MG63 (cell line): ENCODE measurements at regions not wholly inside any gene's neighbourhood (a gene's known extent, or its start where the extent isn't known, plus 50 kb on each side); places are given as distances from the start of the nearest gene placed in this dataset.

ENCODE experiments used
- DNase-seq: peaks from one replicate; pipeline ENCODE4 v3.0.0-alpha.2; 2020
- H3K27me3 ChIP-seq: fragments of 250-450 bp; sonication (Bioruptor Pico); 2 replicates; pipeline ENCODE4 v1.5.1; 2020; ENCODE audit warnings: mild to moderate bottlenecking, moderate library complexity
- H3K36me3 ChIP-seq: fragments of 250-450 bp; sonication (Bioruptor Pico); 2 replicates; pipeline ENCODE4 v1.5.1; 2020; ENCODE audit warnings: mild to moderate bottlenecking, moderate library complexity
- H3K4me3 ChIP-seq: fragments of 250-450 bp; sonication (Bioruptor Pico); 2 replicates; pipeline ENCODE4 v1.5.1; 2020; ENCODE audit warnings: mild to moderate bottlenecking, moderate library complexity
- H3K9me3 ChIP-seq: fragments of 250-450 bp; sonication (Bioruptor Pico); 2 replicates; pipeline ENCODE4 v1.5.1; 2020; ENCODE audit warnings: mild to moderate bottlenecking, moderate library complexity

DNA sequence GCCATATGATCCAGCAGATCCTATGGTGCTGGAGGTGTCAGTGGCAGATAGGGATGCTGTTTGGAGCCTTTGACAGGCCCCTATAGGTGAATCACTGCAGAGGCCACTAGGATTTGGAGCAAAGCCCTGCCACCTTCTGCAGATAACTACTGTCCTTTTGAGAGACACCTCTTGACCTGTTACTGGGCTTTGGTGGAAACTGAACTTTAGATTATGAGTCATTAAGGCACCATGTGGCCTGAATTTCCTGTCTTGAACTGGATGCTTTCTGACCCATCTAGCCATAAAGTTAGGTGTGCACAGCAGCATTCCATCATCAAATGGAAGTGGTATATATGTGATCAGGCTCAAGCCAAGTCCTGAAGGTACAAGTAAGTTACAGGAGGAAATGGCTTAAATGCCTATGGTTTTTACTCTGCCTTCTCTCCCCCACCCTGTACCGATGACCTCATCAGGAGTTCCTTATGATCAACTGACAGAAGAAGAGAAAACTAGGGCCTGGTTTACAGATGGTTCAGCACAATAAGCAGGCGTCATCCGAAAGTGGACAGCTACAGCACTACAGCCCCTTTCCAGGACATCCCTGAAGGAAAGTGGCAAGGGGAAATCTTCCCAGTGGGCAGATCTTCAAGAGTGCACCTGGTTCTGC, 565.6 kb upstream of the AGTR1 start:
- DNase-seq = no peak
- H3K9me3 ChIP-seq = no peaks in the 10 kb centered on the region
- no peaks in the 10 kb centered on the region for H3K27me3 ChIP-seq
- no peak overlapping the region for H3K4me3 ChIP-seq
- no peaks in the 10 kb centered on the region for H3K36me3 ChIP-seq

DNA sequence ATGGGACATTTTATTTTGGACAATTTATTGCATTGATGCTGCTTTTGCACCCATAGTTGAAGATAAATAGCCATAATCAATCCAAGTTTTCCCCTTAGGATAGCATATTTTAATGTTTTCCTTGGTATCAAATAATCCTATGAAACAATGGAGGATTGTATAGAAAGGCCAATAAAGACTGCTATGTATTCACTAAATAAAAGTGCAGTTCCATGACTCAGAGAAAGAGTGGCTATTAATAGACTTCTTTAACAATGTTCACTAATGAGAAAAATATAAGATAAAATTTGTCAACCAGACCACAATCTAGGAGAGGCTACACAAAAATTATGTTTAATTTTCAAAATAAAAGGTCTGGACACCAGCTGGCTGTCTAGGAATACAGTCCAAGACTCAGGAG, 560.9 kb upstream of the AGTR1 start:
- no peak for DNase-seq
- H3K4me3 ChIP-seq = no peak overlapping the region

GRCh38 chr3:148146241-148146640, 551.5 kb upstream of the AGTR1 start:
- H3K27me3 ChIP-seq = no peaks in the 10 kb centered on the region
- no peak overlapping the region for H3K4me3 ChIP-seq
- H3K9me3 ChIP-seq = peaks cover 2% of the 10 kb centered on the region; the same call in 1 of the 2 replicates
- DNase-seq = no peak
- no peaks in the 10 kb centered on the region for H3K36me3 ChIP-seq

More for the DNA sequence above, 560.9 kb upstream of the AGTR1 start:
- H3K9me3 ChIP-seq = no peaks in the 10 kb centered on the region
- H3K36me3 ChIP-seq = no peaks in the 10 kb centered on the region
- no peaks in the 10 kb centered on the region for H3K27me3 ChIP-seq

DNA sequence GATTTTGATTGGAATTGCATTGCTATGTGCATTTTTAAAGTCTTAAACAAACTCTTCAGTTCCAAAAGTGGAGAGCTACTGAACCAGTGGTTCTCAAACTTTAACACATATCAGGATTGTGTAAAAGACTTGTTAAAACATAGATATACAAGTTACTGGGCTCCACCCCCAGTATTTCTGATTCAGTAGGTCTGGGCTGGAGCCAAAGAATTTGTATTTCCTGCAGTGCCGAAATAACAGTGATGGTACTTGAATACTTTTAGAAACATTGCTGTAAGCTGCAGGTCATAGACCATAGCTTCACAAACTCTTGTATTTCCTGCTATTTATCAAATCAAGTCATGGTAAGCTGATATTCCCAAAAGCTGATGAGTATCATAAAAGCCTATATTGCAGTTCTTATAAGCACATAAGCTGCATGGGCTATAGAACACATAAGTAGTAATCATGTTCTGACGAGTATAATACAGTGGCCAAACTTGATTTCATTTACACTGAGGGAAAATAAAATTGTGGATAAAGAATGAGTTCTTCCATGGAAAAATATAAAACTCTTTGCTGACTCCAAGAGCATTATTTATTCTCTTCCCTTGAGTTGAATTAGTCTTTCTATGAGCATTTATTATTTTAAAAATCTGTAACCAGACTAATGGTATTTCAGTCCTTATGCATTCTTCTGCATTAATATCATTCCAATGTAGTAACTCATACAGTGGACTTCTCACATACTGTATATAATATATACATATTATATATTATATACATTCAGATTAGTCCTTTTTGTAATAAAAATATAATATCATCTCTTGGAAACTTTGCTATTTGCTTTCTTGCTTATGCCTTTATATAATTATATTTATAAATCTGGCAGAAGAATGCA, 550.5 kb upstream of the AGTR1 start:
- Histone ChIP-seq H3K36me3 (no peaks in the 10 kb centered on the region), H3K27me3 (no peaks in the 10 kb centered on the region), H3K4me3 (no peak overlapping the region), H3K9me3 (peaks cover 2% of the 10 kb centered on the region; the same call in 1 of the 2 replicates)
- peak; percentile 45 for DNase-seq

DNA sequence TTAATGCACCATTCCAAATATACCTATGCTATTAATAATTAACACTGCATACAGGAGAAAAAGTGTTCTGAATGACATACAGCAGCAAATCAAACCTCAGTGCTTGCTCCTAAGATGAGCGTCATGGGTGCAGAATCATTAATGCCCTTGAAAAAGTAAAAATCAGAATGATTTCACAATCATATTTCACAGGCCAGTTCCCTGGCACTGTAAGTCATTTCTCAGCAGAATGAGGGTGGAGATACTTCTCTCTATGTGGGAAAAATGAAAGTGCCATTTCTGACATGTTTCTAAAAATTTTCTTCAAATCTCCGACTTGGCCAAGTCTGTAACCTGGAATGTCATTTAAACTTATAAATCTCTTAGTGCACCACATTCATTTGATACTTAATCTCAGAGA, 549.8 kb upstream of the AGTR1 start:
- DNase-seq = no peak
- no peaks in the 10 kb centered on the region for H3K36me3 ChIP-seq
- peaks cover 2% of the 10 kb centered on the region; the same call in 1 of the 2 replicates for H3K9me3 ChIP-seq
- no peak overlapping the region for H3K4me3 ChIP-seq
- no peaks in the 10 kb centered on the region for H3K27me3 ChIP-seq

DNA sequence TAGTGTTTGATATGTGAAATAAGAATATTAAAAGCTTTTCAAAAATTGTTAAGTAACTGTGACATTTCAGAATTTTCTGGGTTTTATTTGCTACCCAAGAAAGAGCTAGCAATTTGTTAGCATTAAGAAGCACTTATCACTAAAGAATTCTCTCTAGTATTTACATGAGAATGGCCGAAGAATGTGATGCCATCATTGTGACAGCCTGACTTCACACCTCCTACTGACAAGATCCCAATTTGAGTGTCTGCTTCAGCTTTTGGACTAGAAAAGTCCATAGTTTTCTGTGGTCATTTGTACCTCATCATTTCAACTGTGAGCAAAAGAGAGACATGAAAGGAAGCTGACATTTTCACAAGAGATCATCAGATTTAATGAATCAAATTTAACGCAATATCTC, 548.1 kb upstream of the AGTR1 start:
- H3K4me3 ChIP-seq = no peak overlapping the region
- no peaks in the 10 kb centered on the region for H3K27me3 ChIP-seq
- peaks cover 2% of the 10 kb centered on the region; the same call in 1 of the 2 replicates for H3K9me3 ChIP-seq
- no peaks in the 10 kb centered on the region for H3K36me3 ChIP-seq
- DNase-seq = no peak

DNA sequence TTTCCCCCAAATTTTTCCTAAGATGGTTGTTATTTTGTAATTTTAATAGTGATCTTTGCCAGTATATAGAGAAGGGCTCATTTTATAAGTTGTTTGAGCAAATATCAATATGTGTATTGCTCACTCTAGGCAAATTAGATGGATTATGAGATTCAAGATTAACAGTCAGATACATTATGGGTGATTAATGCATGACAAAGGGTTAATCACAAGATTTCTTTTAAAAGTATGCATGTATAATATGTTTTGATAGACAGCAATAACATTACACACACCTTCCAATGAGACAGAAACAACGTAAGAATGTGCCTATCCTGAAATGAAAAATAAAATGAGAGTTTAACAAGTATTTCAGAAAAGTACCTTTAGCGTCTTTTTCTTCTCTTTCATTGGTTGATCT, 547.6 kb upstream of the AGTR1 start:
- DNase-seq = no peak
- Histone ChIP-seq H3K4me3 (no peak overlapping the region), H3K9me3 (peaks cover 2% of the 10 kb centered on the region; the same call in 1 of the 2 replicates), H3K27me3 (no peaks in the 10 kb centered on the region), H3K36me3 (no peaks in the 10 kb centered on the region)

DNA sequence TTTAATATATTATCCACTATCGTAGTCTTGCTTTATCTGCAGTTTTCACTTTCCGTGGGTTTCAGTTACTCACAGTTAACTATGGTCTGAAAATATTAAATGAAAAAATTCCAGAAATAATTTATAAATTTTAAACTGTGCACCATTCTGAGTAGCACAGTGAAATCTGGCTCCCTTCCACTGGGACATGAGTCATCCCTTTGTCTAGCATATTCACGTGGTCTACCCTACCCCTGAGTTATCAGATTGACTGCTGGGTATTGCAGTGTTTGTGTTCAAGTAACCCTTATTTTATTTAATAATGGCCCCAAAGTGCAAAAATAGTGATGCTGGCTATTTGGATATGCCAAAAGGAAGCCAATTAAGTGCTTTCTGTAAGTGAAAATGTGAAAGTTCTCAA, 539.5 kb upstream of the AGTR1 start:
- peak; percentile 76 for DNase-seq
- H3K36me3 ChIP-seq = no peaks in the 10 kb centered on the region
- no peaks in the 10 kb centered on the region for H3K27me3 ChIP-seq
- H3K9me3 ChIP-seq = 0 out of 2 replicates have a peak, but pooled peaks cover 2% of the 10 kb centered on the region
- H3K4me3 ChIP-seq = no peak overlapping the region

DNA sequence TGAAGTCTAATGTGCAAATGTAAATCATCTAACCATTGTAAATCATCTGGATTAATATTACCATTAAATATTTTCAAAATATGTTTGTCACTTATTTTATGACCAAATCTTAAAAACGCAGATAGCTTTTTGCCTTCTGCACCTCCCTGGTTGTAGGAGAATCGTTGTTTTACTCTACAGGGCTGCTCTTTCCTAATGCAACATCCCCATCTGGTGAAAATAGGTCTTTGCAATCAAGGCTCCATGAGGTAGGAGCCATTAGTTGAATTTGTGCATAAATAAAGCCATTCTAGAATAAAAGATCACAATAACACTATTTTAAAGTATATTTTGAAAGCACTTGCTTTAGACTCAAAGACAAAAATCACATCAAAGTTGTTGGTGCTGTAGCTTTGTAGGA, 535.6 kb upstream of the AGTR1 start:
- H3K36me3 ChIP-seq = no peaks in the 10 kb centered on the region
- no peaks in the 10 kb centered on the region for H3K27me3 ChIP-seq
- H3K9me3 ChIP-seq = 0 out of 2 replicates have a peak, but pooled peaks cover 2% of the 10 kb centered on the region
- DNase-seq = no peak
- no peak overlapping the region for H3K4me3 ChIP-seq

GRCh38 chr3:148168347-148168746, 529.4 kb upstream of the AGTR1 start:
- Histone ChIP-seq H3K27me3 (no peaks in the 10 kb centered on the region), H3K36me3 (no peaks in the 10 kb centered on the region), H3K9me3 (no peaks in the 10 kb centered on the region), H3K4me3 (no peak overlapping the region)
- no peak for DNase-seq

- H3K4me3 ChIP-seq = no peak overlapping the region
- no peaks in the 10 kb centered on the region for H3K27me3 ChIP-seq
- DNase-seq = peak; percentile 32
- no peaks in the 10 kb centered on the region for H3K9me3 ChIP-seq
- no peaks in the 10 kb centered on the region for H3K36me3 ChIP-seq
These were observed 523.9 kb upstream of the AGTR1 start for GRCh38 chr3:148173851-148174250.

DNA sequence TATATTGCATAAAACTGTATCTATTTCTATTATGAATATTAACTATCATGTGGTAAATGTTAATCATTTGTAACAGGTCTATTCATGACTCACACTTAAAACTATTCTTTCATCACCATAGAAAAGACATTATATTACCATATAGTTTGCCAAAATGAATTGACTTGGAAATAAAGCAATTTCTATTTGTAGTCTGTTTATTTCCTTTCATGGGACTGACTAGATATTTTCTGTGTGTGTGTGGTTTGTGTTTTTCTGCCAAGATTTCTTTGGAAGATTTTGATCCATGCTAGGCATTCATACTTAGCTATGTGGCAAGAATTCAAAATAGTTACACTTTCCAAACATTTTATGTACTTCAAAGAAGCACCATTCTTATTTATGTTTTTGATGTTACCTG, 522.5 kb upstream of the AGTR1 start:
- no peaks in the 10 kb centered on the region for H3K27me3 ChIP-seq
- no peaks in the 10 kb centered on the region for H3K36me3 ChIP-seq
- no peak overlapping the region for H3K4me3 ChIP-seq
- no peaks in the 10 kb centered on the region for H3K9me3 ChIP-seq
- DNase-seq = no peak

- H3K36me3 ChIP-seq = no peaks in the 10 kb centered on the region
- no peaks in the 10 kb centered on the region for H3K27me3 ChIP-seq
- H3K4me3 ChIP-seq = no peak overlapping the region
- H3K9me3 ChIP-seq = no peaks in the 10 kb centered on the region
- DNase-seq = no peak
These were observed 519.2 kb upstream of the AGTR1 start for GRCh38 chr3:148178503-148178902.

DNA sequence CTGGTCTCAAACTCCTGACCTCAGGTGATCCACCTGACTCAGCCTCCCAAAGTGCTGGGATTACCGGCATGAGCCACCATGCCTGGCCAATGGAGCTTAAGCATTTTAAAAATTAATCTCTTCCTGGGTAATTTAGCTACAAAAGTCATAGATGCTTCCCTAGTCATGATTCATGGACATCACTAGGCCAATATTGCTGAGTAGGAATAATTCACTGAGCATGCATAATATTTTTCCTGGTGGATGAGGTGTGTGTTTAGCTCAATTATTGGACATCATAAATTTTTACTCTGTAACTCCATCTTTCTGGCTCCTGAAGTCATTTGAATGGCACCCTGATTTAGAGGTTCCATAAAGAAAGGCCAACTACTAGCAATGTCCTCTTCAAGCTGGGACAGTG, 512.9 kb upstream of the AGTR1 start:
- Histone ChIP-seq H3K4me3 (no peak overlapping the region), H3K36me3 (no peaks in the 10 kb centered on the region), H3K27me3 (no peaks in the 10 kb centered on the region), H3K9me3 (no peaks in the 10 kb centered on the region)
- no peak for DNase-seq

DNA sequence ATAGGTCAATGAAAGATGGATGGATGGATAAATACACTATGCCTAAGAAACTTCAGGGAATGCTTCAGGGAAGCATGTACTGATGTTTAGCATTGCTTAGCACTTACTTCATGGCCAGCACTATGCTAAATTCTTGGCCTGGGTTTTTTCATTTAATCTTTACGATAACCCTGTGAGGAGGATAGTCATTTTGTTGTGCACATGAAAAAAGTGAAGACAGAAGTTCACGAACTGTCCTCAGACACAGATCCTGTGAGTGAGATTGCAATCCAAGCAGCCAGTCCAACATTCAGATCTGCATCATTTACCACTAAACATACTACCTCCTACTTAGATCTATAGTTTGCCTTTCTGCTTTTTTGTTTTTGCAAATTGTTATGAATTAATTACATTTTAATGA, 510.8 kb upstream of the AGTR1 start:
- H3K27me3 ChIP-seq = no peaks in the 10 kb centered on the region
- no peak for DNase-seq
- H3K4me3 ChIP-seq = no peak overlapping the region
- H3K36me3 ChIP-seq = no peaks in the 10 kb centered on the region
- no peaks in the 10 kb centered on the region for H3K9me3 ChIP-seq

GRCh38 chr3:148187296-148187695, 510.4 kb upstream of the AGTR1 start:
- Histone ChIP-seq H3K4me3 (no peak overlapping the region), H3K27me3 (no peaks in the 10 kb centered on the region), H3K36me3 (no peaks in the 10 kb centered on the region), H3K9me3 (no peaks in the 10 kb centered on the region)
- DNase-seq = no peak

GRCh38 chr3:148190441-148190990, 507.2 kb upstream of the AGTR1 start:
- H3K27me3 ChIP-seq = no peaks in the 10 kb centered on the region
- no peak overlapping the region for H3K4me3 ChIP-seq
- DNase-seq = no peak
- no peaks in the 10 kb centered on the region for H3K36me3 ChIP-seq
- H3K9me3 ChIP-seq = no peaks in the 10 kb centered on the region
